Right atrium auricular region (tissue), 2 donors: ENCODE measurements at regions not wholly inside any gene's neighbourhood (a gene's known extent, or its start where the extent isn't known, plus 50 kb on each side); places are given as distances from the start of the nearest gene placed in this dataset.

Experiments
- DNase-seq: peaks from one replicate; pipeline ENCODE4 v3.0.0-alpha.2; 2019; ENCODE audit warnings: low spot score
- H3K27ac ChIP-seq, 2 donors: fragments of 200-600 bp; sonication (generic); 1 replicate in 1 of 2; 2 replicates in 1 of 2; pipeline ENCODE4 v1.5.1; 2016 to 2019
- H3K27me3 ChIP-seq, 2 donors: fragments of 200-600 bp; sonication (generic); one replicate each; pipeline versions ENCODE4 v1.5.1 to v1.6.0; 2017 to 2019
- H3K36me3 ChIP-seq: fragments of 200-600 bp; sonication (generic); one replicate; pipeline ENCODE4 v1.5.1; 2016
- H3K4me1 ChIP-seq, 2 donors: fragments of 200-600 bp; sonication (generic); one replicate each; pipeline versions ENCODE4 v1.5.1 to v1.6.0; 2017 to 2019
- H3K4me3 ChIP-seq, 2 donors: fragments of 200-600 bp; sonication (generic); 1 replicate in 1 of 2; 2 replicates in 1 of 2; pipeline ENCODE4 v1.5.1; 2017 to 2019; ENCODE audit warnings: mild to moderate bottlenecking in 1 of 2, moderate library complexity in 1 of 2
- H3K9me3 ChIP-seq, 2 donors: fragments of 200-600 bp; sonication (generic); one replicate each; pipeline ENCODE4 v1.5.1; 2019
- TF ChIP-seq, protein P1 (sequence below), 2 donors: fragments of 200-600 bp; sonication (generic); IDR thresholded peaks; one replicate each; pipeline ENCODE4 v1.5.1; 2019; ENCODE audit warnings: antibody characterized with exemption in 2 of 2

GRCh38 chr3:106032479-106032878 lies 163.7 kb upstream of the CBLB start:
- H3K9me3 ChIP-seq = no peaks in the 10 kb centered on the region
- TF ChIP-seq, protein P1, sequence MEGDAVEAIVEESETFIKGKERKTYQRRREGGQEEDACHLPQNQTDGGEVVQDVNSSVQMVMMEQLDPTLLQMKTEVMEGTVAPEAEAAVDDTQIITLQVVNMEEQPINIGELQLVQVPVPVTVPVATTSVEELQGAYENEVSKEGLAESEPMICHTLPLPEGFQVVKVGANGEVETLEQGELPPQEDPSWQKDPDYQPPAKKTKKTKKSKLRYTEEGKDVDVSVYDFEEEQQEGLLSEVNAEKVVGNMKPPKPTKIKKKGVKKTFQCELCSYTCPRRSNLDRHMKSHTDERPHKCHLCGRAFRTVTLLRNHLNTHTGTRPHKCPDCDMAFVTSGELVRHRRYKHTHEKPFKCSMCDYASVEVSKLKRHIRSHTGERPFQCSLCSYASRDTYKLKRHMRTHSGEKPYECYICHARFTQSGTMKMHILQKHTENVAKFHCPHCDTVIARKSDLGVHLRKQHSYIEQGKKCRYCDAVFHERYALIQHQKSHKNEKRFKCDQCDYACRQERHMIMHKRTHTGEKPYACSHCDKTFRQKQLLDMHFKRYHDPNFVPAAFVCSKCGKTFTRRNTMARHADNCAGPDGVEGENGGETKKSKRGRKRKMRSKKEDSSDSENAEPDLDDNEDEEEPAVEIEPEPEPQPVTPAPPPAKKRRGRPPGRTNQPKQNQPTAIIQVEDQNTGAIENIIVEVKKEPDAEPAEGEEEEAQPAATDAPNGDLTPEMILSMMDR (IDR thresholded peaks at IDR 0.05) = no peak
- H3K4me3 ChIP-seq = no peak overlapping the region
- H3K27ac ChIP-seq = no peak overlapping the region
- no peaks in the 10 kb centered on the region for H3K27me3 ChIP-seq
- no peak for DNase-seq
- no peaks in the 10 kb centered on the region for H3K36me3 ChIP-seq
- H3K4me1 ChIP-seq = no peaks in the 10 kb centered on the region

GRCh38 chr3:106033654-106034053 lies 164.8 kb upstream of the CBLB start:
- H3K27me3 ChIP-seq = no peaks in the 10 kb centered on the region
- no peaks in the 10 kb centered on the region for H3K4me1 ChIP-seq
- no peaks in the 10 kb centered on the region for H3K9me3 ChIP-seq
- no peak for DNase-seq
- H3K4me3 ChIP-seq = no peak overlapping the region
- no peaks in the 10 kb centered on the region for H3K36me3 ChIP-seq
- no peak overlapping the region for H3K27ac ChIP-seq
- TF ChIP-seq, protein P1 (IDR thresholded peaks at IDR 0.05) = no peak

DNA sequence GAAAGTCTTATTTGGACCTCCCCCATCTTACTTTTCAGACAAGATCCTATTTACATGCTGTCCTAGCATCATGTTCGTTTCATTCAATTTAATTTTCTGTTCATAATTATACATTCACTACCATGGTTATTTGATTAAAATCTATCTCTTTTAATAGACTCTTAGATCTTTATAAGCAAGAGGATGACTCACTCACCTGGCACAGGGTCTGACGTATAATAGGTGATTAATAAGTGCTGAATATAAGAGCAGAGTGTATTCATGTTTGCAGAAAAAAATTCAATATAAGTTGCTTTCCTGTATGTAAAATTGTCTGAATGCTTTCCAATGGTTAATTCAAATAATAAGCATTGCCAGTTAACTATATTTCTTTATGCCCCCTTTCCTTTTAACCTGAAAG lies 165.5 kb upstream of the CBLB start:
- Histone ChIP-seq H3K4me1 (no peaks in the 10 kb centered on the region), H3K9me3 (no peaks in the 10 kb centered on the region), H3K27me3 (no peaks in the 10 kb centered on the region), H3K4me3 (no peak overlapping the region), H3K27ac (no peak overlapping the region), H3K36me3 (no peaks in the 10 kb centered on the region)
- no peak for DNase-seq
- TF ChIP-seq, protein P1 (IDR thresholded peaks at IDR 0.05) = no peak

- no peaks in the 10 kb centered on the region for H3K27me3 ChIP-seq
- H3K27ac ChIP-seq = no peak overlapping the region
- no peaks in the 10 kb centered on the region for H3K9me3 ChIP-seq
- H3K4me1 ChIP-seq = no peaks in the 10 kb centered on the region
- no peaks in the 10 kb centered on the region for H3K36me3 ChIP-seq
- no peak for DNase-seq
- no peak overlapping the region for H3K4me3 ChIP-seq
- TF ChIP-seq, protein P1 (IDR thresholded peaks at IDR 0.05) = no peak
Measured at GRCh38 chr3:106035619-106036018, 166.8 kb upstream of the CBLB start.

DNA sequence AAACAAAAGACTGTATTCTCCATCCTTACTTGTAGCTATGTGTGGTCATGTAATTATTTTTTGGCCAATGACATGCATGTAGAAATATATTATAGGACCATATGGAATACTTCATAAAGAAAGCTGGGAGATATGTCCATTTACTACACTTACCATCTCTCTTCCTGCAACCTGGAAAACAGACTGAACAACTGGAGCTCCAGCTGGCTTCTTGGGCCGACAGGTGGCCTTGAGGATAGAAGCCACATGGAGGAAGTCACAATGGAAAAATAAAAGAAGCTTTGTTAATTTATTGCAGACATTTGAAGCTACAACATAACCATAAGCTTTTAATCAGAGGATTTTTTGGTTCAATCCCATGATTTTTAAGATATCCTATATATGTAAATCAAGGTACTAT lies 167.9 kb upstream of the CBLB start:
- Histone ChIP-seq H3K27ac (no peak overlapping the region), H3K4me1 (no peaks in the 10 kb centered on the region), H3K4me3 (no peak overlapping the region), H3K36me3 (no peaks in the 10 kb centered on the region), H3K27me3 (no peaks in the 10 kb centered on the region), H3K9me3 (no peaks in the 10 kb centered on the region)
- TF ChIP-seq, protein P1 (IDR thresholded peaks at IDR 0.05) = no peak
- DNase-seq = no peak

DNA sequence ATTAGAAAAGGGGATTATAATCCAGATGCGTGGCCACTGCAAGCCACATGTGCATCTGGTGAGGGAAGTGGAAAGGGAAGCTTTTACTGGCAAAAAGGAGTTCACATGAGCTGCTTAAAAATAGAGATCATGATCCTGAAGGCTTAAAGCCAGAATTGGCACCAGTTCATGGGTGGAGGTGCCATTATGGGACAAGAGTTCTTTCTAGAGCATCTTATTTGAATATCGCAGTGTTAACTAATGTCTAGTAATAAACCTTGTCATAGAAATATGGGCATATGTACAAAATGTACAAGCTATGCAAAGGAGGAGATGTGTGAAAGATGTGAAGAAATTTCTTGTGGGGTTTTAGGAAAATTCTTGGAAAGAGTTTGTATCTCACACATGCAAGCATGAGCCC lies 178.4 kb upstream of the CBLB start:
- DNase-seq = no peak
- TF ChIP-seq, protein P1 (IDR thresholded peaks at IDR 0.05) = no peak
- Histone ChIP-seq H3K4me1 (no peaks in the 10 kb centered on the region), H3K4me3 (no peak overlapping the region), H3K27me3 (no peaks in the 10 kb centered on the region), H3K27ac (no peak overlapping the region), H3K36me3 (no peaks in the 10 kb centered on the region), H3K9me3 (no peaks in the 10 kb centered on the region)
